ENCODE measurements at regions not wholly inside any gene's neighbourhood (a gene's known extent, or its start where the extent isn't known, plus 50 kb on each side); places are given as distances from the start of the nearest gene placed in this dataset.
"Not testable (repeated sequence)": the region's sequence is repeated elsewhere in the genome, so short reads cannot be mapped to it uniquely, and the experiment has no call there.

- DNase-seq (ENCODE audit: low spot score), result no peak
Measured at GRCh38 chr1:74943046-74943445, 191.1 kb upstream of the LHX8 start.

- no peak for DNase-seq (ENCODE audit: low spot score)
Measured at GRCh38 chr1:74946388-74946787, 187.8 kb upstream of the LHX8 start.

- DNase-seq (ENCODE audit: low spot score), result not testable (repeated sequence)
Measured at GRCh38 chr1:74949348-74949747, 184.8 kb upstream of the LHX8 start.

- DNase-seq (ENCODE audit: low spot score), result not testable (repeated sequence)
Measured at GRCh38 chr1:74951981-74952380, 182.2 kb upstream of the LHX8 start.

DNA sequence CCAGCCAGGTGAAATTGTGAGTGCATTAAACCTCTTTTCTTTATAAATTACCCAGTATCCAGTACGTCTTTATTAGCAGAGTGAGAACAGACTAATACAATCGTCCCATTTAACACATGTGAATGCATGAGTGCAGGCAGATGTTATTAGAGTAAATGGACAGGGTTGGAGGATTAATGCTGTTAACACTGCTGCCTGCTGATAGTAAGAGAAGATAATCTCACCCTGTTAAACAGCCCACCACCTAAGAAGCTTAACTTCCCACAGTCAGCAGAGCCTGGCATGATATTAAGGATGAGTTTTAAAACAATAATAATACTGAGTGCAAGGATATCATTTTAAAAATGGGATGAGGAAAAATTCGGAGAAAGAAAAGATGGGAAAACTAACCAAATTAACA lies 181.4 kb upstream of the LHX8 start:
- DNase-seq (ENCODE audit: low spot score), result no peak

DNA sequence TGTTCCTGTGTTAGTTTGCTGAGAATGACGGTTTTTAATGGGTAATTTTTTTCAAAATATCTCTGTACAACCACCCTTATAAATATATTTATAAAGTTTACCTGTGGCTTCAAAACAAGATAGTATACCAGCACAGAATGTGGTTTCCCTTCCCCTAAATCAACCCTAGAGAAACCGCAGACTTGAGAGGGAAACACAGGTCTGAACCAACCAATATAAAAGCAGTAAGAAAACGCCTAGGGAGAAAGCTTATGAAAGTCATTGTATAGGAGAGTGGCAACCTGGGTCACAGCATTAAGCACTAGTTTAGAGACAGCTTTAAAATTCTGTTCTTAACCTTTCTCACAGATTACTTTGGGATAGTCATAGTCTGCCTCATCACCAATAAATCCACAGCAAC lies 180.6 kb upstream of the LHX8 start:
- DNase-seq (ENCODE audit: low spot score), result no peak

DNA sequence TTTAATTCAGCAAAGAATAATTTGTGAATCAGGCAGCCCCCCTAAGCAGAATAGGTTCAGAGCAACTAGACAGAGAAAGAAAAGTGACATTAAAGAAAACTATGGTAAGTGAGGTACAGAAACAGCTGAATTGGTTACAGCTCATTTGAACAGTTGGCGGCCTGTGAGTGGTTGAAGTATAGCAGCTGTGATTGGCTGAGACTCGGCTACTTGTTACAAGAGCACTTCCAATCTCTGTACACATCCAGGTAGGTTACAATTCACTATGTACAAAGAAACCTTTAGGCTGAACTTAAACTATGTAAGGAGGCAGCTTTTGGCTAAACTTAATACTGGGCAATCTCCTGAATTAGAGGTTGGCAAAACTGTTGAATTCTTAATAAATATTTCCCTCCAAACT lies 171.1 kb upstream of the LHX8 start:
- no peak for DNase-seq (ENCODE audit: low spot score)

GRCh38 chr1:74964508-74965102 lies 169.6 kb upstream of the LHX8 start:
- peak; percentile 23 for DNase-seq (ENCODE audit: low spot score)

- DNase-seq (ENCODE audit: low spot score), result no peak
Measured at GRCh38 chr1:74969566-74970135, 164.5 kb upstream of the LHX8 start.

DNA sequence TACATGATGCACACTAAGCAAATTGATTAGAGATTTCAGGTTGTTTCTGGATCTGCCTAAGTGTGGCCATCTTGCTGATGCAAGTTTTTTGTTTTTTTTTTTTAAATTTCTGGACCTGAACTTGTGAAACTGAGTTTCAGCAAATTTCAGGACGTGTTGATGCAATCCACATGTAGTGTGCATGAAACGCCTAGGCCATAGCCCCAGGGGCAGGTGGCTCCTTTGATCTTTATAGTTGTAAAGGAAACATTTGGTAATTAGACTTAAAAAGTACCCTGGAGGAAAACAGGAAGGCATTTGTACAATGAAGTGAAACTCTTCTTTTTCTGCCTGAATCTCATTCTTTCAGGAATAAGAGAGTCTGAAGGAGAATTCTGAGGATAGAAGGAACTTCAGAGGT lies 162.2 kb upstream of the LHX8 start:
- no peak for DNase-seq (ENCODE audit: low spot score)

DNA sequence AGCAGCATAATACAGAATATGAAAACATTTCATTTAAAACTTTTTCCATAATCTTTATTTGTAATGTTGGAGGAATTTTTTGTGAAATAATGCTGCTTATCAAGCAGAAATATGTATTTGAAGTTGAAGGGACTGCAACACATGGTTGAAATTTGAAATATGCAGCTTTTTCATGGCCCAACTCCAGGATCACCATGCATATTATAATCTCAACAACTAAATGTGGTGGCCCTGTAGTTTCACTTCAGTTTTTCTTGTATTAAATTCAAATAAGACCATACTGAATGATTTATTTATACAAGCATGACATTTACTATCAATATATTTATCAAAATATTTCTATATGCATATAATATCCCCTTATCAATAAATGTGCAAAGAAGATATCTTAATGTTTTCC lies 157.7 kb upstream of the LHX8 start:
- no peak for DNase-seq (ENCODE audit: low spot score)

- DNase-seq (ENCODE audit: low spot score), result not testable (repeated sequence)
Measured at GRCh38 chr1:74992448-74992847, 141.7 kb upstream of the LHX8 start.

- no peak for DNase-seq (ENCODE audit: low spot score)
Measured at GRCh38 chr1:74995821-74996220, 138.4 kb upstream of the LHX8 start.

DNA sequence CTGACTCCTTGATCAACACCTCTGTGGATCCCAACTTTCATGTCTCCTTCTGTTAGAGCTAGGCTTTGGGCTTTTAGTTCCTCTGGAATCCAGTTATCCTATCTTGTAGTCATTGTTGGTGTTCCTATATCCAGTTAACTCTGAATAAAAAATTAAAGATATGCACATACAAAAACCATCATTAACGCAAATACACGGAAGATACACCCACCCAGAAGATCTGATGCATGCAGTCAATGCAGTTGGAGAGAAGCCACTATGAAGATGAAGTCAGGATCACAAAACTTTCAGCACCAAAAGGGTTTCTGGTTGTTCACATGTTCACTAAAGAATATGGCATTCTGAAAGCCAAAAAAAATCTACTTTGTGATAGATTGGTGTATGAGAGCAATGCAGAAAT lies 123.6 kb upstream of the LHX8 start:
- DNase-seq (ENCODE audit: low spot score), result no peak

GRCh38 chr1:75014250-75014649 lies 119.9 kb upstream of the LHX8 start:
- DNase-seq (ENCODE audit: low spot score), result no peak

- no peak for DNase-seq (ENCODE audit: low spot score)
Measured at GRCh38 chr1:75023005-75023404, 111.2 kb upstream of the LHX8 start.

DNA sequence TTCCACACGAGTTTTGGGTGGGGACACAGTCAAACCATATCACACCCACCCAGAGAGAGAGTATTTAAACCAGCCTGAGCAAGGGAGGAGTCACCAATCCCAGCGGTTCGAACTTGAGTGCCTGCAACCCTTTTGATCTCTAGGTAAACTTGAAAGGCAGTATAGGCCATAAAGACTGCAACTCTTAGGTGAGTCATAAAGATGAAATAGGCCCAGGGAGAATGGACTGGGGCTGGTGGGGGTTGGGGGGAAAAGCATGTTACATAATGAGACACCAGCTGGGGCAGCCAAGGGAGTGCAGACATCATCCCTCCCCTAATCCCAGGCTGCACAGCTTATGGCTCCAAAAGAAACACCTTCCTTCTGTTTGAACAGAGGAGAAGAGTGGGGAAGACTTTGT lies 99.8 kb upstream of the LHX8 start:
- no peak for DNase-seq (ENCODE audit: low spot score)

DNA sequence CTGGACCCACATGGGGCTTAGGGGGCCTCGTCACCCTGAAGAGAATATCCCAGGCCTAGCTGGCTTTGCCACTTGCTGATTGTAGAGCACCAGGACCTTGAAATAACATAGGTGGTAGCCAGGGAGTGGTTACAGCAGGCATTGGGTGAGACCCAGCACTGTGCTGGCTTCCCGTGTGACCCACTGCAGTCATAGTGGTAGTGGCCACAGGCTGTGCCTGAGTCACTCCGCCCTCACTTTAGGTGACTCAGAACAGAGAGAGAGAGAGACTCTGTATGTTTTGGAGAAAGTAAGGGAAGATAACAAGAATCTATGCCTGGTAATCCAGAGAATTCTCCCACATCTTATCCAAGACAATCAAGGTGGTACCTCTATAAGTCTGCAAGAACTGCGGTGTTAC lies 98.7 kb upstream of the LHX8 start:
- DNase-seq (ENCODE audit: low spot score), result no peak

DNA sequence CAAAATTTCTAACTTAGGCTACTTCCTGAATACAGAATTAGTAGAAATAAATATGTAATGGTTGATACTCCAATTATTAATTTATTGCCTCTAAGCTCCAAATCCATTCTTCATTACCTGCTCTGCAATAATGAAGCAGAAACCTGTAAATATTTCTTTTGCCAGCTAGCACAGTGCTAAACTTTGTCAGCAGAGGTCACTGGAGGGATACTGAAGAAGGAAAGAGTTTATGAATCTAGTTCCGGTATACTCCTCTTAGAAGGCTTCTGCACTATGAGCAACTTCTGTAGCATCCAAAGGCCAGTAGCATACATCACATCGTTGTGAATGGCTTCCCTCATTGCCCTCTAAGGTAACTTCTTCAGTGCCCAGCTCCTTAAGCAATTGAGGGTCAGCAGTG lies 81.0 kb upstream of the LHX8 start:
- DNase-seq (ENCODE audit: low spot score), result peak; percentile 47

GRCh38 chr1:75058424-75058823 lies 75.8 kb upstream of the LHX8 start:
- no peak for DNase-seq (ENCODE audit: low spot score)

- no peak for DNase-seq (ENCODE audit: low spot score)
Measured at GRCh38 chr1:75062111-75062510, 72.1 kb upstream of the LHX8 start.

- no peak for DNase-seq (ENCODE audit: low spot score)
Measured at GRCh38 chr1:75067975-75068374, 66.2 kb upstream of the LHX8 start.

GRCh38 chr1:75074831-75075395 lies 59.3 kb upstream of the LHX8 start:
- no peak for DNase-seq (ENCODE audit: low spot score)
